NCI-H2107 treated with DMSO at 0.1 percent for 48 hours (cell line): ENCODE measurements at regions not wholly inside any gene's neighbourhood (a gene's known extent, or its start where the extent isn't known, plus 50 kb on each side); places are given as distances from the start of the nearest gene placed in this dataset.
"Not testable (repeated sequence)": the region's sequence is repeated elsewhere in the genome, so short reads cannot be mapped to it uniquely, and the experiment has no call there.

Experiments
- DNase-seq: peaks from one replicate; lab custom pipeline; 2025; ENCODE audit not compliant: unreplicated experiment; lab: John Stamatoyannopoulos, UW

DNA sequence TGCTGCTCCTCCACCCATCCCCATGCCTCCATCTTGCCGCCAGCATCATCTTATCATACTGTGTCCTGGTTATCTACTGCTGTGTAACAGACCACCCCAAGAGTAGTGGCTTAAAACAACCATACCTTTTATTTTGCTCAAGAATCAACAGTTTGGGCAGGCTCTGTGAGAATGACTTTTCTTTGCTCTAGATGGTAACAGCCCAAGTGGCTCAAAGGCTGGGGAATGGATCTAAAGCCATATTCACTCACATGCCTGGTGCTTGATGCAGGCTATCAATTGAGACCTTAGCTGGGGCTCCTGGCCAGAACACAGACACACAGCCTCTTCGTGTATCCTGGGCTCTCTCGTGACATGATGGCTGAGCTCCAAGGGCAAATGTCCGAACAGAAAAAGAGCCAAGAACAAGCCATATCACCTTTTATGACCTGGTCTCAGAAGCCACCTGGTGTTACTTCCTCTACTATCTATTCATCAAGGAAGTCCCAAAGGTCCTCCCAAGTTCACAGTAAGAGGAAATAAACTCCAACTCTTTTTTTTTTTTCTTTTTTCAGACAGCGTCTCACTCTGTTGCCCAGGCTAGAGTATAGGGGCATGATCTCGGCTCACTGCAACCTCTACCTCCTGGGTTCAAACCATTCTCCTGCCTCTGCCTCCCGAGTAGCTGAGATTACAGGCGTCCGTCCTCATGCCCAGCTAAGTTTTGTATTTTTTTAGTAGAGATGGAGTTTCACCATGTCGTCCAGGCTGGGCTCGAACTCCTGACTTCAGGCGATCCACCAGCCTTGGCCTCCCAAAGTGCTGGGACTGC, 159.3 kb upstream of the JARID2 start:
- no peak for DNase-seq

DNA sequence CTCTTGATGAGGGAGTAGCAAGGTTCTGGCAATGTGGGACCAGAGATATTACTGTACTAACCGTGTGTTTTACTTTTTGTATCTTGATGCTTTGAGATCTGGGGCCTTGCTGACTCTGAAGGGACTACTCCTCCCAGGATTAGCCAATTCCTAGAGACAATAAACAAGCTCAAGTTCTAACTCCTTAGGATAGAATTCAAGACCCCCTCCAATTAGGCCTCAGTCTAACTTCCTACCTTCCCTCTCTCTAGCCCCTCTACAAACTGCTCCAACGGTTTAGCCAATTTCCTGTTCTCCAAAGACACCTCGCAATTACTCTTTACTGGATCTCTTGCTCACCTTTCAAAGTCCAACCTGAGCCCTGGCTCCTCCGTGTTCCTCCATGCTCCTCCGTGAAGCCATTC, 158.7 kb upstream of the JARID2 start:
- no peak for DNase-seq

DNA sequence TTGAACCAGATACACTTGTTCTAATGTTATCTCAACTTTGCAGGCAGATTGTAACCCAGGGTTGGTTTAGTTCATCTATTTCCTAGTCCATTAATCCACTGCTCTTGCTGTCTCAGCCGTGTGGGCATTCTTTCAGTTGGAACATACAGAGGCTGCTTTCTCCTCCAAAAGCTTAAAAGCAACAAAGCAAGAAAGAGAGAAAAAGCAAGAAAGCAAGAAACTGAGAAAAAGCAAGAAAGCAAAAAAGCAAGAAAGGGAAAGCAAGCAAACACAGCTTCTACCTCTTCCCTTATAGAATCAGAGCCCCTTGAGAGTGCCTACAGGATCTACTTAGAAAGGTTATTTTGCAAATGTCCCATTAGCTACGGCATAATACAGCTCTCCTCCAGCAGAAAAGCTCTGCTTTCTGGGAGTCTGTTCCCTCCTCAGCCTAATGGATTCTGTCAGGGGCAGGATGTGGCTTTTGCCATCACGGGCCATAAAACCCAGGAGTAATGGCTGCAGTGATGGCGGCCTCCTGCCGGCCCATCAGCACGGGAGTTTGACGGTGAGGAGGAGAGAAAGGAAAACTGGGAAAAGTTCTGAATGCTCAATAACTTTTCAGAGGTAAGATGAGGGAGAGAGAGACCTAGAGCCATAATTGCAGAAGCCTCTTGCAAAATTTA, 156.8 kb upstream of the JARID2 start:
- DNase-seq, result no peak

DNA sequence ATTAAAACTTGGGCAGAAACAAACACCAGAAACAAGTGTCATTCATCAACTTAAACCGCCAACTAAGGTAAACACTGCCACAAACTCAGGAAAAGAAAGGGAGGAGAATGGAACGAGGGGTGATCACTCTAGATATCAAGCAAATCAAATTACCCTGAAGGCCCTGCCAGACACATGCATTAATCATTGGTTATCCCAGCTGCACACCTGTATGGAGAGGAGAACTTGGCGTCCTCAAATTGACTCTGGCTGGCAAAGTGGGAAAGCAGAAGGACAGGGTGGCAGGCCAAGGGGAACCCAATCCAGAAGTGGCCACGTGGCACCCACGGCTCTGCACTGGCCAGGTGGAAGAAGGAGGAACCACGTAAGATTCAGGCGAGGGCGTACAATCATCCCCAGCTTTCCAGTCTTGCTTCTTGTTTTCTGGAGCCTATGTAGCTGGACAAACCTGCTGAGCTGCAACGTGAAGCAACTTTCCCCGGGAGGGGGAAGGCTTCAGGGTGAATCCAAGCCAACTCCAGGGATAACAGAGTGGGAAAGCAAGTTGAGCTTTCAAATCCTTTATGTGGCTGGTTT, 156.2 kb upstream of the JARID2 start:
- DNase-seq, result peak; percentile 32

DNA sequence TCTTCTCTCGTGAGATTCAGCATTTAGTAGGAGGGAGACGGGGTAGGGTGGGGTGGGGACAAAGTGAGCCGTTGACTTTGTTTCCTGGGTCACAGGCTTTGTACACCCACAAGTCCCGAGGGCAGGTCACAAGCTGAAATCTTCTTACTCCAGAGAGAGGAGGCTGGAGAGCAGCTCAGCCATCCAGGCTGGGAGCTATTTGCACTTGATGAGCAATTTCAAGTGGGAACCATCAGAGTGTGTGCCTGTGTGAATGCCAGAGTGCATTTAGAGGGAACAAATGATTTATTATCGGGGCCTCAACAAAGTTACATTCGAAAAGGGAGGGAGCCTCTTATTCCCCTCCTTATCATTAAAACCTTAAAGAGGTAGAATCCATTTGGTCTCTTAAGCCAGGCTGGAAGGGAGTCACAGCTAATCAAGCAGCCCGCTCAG, 155.7 kb upstream of the JARID2 start:
- no peak for DNase-seq

DNA sequence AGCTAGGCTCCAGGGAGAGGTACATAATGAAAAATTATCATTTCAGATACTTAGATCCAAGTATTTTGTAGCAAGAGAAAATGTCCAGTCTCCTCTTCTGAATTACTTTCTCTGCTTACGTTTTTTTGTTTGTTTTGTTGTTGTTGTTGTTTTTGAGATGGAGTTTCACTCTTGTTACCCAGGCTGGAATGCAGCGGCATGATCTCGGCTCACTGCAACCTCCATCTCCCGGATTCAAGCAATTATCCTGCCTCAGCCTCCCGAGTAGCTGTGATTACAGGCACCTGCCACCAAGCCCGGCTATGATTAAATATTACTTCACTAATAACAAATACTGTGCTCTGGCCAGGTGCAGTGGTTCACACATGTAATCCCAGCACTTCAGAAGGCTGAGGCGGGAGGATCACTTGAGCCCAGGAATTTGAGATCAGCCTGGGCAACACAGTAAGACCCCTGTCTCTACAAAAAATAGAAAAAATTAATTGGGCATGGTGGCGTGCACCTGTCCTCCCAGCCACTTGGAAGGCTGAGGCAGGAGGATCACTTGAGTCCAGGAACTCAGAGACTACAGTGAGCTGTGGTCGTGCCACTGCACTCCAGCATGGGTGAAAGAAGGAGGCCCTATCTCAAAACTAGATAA, 155.0 kb upstream of the JARID2 start:
- no peak for DNase-seq

DNA sequence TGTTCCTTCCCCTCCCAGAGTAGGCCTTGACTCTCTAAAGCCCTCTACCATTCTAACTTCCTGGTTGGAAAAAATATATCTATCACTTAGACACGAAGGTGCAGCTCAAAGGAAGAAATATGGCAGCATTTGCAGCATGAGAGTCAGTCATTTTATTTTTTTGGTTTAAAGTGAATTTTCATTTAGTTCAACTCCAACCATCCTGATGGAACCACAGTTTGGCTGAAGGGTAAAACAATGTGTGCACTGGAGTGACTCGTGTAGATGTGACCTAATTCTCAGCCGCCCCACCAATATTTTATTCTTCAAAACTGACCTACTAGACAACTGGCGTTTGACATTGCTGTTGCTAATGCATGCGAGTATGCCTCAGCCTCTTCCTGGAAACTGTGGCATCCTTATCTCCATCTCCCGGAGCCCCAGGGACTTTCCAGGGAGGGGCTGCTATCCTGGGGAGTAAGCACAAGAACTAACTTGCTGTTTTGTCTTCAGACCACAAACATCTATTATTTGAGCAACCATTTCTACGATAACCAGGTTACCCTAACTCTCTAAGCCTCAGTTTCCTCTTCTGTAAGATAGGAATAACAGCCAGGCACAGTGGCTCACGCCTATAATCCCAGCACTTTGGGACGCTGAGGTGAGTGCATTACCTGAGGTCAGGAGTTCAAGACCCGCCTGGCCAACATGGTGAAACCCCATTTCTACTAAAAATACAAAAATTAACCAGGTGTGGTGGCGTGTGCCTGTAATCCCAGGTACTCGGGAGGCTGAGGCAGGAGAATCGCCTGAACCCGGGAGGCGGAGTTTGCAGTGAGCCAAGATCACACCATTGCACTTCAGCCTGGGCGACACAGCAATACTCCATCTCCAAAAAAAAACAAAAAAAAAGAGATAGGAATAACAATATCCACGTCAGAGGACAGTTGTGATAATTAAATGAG, 148.7 kb upstream of the JARID2 start:
- DNase-seq, result no peak

DNA sequence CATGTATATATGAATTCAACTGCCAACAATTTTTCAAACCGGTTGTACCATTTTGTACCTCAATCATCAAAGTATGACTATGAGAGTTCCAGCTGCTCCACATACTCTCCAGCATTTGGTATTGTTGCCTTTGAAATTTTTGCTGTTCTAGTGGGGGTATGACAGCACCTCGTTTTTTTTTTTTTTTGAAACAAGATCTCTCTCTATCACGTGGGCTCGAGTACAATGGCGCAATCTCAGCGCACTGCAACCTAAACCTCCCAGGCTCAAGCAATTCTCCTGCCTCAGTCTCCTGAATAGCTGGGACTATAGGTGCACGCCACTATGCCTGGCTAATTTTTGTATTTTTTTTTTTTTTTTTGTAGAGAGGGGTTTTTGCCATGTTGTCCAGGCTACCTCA, 144.7 kb upstream of the JARID2 start:
- no peak for DNase-seq

DNA sequence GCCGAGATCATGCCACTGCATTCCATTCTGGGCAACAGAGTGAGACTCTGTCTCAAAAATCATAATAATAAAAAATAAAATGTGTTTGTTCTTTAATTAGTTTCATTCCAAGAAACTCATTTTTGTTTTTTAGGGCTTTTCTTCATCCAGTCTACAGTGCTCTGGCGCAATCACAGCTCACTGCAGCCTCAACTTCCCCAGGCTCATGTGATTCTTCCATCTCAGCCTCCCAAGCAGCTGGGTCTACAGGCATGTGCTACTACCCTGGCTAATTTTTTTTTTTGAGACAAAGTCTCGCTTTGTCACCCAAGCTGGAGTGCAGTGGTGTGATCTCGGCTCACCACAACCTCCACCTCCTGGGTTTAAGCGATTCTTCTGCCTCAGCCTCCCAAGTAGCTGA, 143.6 kb upstream of the JARID2 start:
- no peak for DNase-seq

DNA sequence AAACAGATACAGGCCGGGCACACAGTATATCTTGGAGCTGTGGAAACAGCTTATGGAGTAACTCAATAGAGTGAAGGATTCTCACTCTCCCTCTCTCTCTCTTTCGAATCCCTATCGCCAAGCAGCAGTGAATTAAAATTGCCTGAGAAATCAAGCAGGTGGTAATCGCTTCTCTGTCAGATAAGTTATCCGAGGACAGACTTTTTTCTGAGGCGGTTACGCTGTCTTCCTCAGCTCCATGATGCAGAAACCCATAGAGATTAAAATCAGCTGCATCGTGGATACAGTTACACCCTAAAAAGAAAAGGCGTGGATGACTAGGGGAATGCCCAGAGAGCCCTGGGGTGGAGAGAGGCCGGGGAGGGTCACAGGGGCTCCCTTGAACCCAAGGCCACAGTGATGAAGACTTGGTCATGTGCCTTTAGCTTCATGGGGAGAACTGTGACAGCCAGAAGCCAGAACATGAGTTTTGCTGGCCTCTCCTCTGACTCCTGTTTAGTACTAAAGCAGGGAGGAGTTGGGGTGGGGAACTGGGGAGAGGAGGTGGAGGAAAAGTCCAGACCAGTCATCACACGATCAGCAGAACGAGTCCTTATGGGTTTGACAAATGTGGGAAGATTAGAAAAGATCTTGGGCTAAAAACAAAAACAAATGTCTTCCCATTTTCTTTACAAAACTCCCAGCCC, 138.8 kb upstream of the JARID2 start:
- no peak for DNase-seq

DNA sequence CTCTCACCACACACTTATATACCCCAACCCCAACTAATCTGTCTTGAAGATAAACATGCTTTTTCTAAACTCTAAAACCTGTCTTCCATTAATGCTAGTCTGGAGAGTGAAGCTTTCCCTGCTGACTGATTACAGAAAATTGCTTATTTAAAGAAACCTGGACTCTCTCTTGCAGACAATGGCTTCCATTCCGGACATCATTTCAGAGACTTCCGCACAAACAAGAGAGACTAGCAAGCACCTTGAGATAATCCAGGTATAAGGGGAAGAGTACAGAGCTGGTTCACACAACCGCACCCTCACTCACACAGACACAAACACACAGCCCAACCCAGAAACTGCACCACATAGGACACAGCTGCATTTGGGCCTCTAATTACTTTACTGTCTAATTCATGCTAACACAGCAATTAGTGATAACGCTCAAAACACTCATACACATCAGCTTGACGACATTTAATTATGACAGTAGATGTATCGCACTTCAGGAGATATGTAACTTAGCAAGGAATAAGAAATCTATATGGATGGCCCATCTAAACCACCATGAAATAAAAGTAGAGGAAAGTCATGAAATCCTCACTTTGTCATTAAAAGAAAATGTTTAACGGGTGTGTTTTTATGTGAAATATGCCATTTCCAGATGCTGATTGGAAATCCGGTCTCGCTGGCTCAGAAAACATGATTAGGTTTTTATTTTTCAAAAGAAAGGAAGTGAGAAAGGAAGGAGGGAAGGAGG, 138.1 kb upstream of the JARID2 start:
- no peak for DNase-seq

DNA sequence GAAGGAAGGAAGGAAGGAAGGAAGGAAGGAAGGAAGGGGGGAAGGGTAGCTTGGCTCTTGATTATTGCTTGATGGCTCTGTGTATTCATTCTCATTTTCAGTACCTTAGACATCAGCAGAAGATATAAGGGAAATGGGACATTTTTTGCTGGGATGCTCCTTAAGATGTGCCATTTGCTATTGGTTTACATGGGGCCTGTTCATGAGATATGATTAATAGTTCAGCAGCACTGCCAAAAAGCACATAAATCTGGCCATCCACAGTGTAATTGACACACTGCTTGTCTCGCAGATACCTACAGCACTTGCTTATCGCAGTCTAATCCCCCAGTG, 137.5 kb upstream of the JARID2 start:
- DNase-seq, result no peak

DNA sequence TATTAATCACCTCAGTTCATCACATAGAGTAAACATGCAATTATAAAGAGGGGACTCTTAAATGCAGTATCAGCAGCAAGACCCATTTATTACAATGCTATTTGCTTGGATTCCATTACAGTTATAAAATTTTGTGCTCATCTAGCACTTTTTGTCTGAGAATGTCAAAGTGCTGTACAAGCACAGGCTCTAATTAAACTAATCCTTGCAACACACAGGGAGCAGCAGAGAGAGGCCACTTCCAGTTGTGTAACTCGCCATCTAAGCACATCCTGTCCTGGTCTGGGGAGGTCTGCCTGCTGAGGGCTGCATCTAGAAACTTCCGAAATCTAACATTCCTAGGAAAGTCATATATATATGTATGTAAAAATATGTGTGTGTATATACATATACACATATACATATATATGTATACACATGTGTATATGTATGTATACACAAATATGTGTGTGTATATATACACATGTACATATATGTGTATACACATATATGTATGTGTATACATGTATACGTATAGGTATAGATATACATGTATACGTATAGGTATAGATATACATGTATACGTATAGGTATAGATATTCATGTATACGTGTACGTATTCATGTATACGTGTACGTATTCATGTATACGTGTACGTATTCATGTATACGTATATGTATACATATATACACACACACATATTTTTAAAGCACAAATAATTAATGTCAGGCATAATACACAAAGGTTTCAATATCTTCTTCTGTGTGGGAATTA, 136.4 kb upstream of the JARID2 start:
- DNase-seq, result no peak

DNA sequence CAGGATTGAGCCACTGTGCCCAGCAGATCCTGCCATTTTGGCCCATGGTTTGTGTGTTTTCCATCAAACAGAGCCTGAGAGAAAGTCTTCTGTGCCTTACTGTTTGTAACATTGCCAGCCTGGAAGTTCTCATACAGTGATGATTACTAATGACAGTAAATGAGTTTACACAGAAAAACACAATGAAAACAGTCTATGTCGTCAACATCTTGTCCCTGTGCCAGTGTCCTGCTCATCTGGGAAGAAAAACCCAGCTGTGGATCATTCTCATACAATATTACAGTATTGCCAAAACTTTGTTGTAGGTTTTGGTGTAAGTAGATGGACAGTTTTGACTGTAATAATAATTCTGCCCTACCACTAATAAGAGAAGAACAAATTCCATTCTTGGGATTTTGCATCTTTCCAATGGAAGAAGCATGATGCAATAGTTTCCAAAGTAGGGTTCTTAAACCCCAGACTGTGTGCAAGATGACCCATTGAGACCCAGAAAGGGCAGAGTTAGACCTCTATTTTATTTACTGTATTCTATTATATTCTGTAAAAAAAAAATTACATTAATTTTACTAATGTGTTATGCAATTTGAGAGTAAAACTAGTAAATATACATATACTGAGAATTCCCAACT, 135.0 kb upstream of the JARID2 start:
- no peak for DNase-seq

DNA sequence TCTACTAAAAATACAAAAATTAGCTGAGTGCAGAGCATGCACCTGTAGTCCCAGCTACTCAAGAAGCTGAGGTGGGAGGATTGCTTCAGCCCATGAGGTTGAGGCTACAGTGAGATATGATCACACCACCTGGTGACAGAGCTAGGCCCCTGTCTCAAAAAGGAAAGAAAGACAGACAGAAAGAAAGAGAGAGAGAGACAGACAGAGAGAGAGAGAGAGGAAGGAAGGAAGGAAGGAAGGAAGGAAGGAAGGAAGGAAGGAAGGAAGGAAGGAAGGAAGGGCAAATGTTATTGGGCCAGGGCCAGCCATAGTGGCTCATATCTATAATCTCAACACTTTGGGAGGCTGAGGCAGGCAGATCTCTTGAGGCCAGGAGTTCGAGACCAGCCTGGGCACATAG, 134.3 kb upstream of the JARID2 start:
- not testable (repeated sequence) for DNase-seq

DNA sequence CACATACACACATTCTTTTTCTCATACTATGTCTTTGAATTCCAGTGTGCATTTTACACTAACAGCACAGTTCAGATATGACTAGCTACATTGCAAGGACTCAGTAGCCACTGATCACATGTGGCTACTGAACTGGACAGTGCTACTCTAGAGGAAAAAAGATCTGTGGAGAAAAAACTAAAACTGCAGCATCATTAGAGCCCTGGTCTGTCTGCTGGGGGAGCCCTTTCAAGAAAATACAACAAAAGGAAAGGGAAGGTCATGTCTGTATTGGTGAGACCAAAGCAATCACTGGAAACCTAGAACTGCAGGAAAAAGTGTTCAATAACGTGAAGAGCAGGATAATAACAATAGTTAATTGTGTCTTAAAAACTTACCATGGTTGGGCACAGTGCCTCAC, 132.3 kb upstream of the JARID2 start:
- no peak for DNase-seq

DNA sequence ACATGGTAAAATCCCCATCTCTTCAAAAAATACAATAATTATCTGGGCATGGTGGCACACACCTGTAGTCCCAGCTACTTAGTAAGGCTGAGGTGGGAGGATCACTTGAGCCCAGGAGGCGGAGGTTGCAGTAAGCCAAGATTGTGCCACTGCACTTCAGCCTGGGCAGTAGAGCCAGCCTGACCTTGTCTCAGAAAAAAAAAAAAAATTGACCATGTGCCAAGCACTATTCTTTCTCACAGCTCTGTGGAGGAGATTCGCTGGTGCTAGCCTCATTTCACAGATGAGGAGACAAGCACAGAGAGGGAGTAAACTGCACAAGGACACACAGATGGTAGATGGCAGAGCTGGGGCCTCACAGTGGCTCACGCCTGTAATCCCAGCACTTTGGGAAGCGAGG, 131.8 kb upstream of the JARID2 start:
- no peak for DNase-seq

DNA sequence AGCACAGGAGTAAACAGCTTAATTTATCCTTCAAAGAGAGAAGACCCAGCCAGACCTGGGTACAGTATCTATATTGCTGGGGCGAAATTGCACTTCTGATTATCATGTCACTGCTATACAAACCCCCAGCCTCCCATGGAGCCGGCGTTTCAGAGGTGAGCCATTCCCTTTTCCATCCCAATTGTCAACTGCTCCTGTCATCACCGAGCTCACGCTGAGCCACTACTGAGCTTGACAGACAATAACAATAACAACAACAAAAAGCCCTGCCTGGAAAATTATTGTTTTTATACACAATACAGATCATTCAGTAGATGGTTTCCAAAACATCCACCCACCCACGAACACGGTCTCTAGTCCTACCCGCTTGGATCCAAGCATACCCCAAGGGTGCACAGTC, 129.0 kb upstream of the JARID2 start:
- no peak for DNase-seq
